ENCODE measurements at regions not wholly inside any gene's neighbourhood (a gene's known extent, or its start where the extent isn't known, plus 50 kb on each side); places are given as distances from the start of the nearest gene placed in this dataset.

DNA sequence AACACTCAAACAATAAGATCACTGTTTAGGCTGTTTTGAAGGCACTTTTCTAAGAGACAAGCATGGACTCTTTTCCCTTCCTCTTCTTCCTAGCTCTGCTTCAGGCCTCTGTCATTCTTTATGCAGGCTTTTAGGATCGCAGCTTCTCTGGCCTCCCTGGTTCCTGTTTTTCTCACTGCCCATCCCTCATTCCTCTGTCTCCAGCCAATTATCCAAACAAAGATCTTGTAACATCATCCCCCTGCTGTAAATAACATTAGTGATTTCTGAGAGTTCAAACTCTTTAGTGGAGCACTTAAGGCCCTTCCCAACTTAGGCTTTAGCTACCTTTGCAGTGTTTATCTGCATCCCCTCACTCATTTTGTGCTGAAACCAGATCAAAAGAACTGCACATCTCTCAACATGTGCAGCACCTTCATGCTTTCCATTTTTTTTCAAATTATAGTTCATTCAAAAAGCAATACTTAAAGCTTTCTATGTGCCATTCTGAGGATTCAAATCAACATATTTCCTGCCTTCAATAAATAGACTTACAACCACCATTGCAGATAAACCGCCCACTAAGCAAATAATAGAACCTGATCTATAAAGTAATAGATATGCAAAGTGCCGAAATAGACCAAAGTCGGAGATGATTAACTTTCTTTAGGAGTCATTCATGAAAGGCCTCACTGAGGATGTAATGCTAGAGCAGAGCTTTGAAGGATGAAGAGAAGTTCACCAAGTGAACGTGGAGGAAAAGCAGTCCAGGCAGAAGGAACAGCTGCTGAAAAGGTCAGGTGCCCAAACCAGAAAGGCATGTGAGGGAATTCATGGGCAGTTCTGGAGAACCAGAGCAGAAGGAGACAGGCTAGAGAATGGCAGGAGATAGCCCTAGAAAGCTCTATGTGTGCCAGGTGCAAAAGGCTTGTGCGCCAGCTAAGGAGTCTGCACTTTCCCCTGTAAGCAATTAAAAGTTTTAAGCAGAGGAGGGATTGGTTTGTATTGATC lies 95.8 kb upstream of the ZNF366 start (continued):
- TF ChIP-seq SUZ12 (IDR thresholded peaks at IDR 0.05; ENCODE audit: low read length) (no peak), EZH2 (IDR thresholded peaks at IDR 0.05; ENCODE audit: low read depth, low read length, severe bottlenecking) (no peak), BACH1 (IDR thresholded peaks at IDR 0.05; ENCODE audit: low read length) (no peak), EP300 (IDR thresholded peaks at IDR 0.05; ENCODE audit: borderline replicate concordance in 1 of 2, low read depth in 2 of 2, low read length in 2 of 2) (no peak), SP1 (IDR thresholded peaks at IDR 0.05; ENCODE audit: low read depth, low read length) (no peak)

Data from H1 (cell line).